ENCODE measurements at regions not wholly inside any gene's neighbourhood (a gene's known extent, or its start where the extent isn't known, plus 50 kb on each side); places are given as distances from the start of the nearest gene placed in this dataset.
A peak's percentile ranks its signal among the peaks of the same experiment; 100 is the strongest.
"Not testable (repeated sequence)": the region's sequence is repeated elsewhere in the genome, so short reads cannot be mapped to it uniquely, and the experiment has no call there.

DNA sequence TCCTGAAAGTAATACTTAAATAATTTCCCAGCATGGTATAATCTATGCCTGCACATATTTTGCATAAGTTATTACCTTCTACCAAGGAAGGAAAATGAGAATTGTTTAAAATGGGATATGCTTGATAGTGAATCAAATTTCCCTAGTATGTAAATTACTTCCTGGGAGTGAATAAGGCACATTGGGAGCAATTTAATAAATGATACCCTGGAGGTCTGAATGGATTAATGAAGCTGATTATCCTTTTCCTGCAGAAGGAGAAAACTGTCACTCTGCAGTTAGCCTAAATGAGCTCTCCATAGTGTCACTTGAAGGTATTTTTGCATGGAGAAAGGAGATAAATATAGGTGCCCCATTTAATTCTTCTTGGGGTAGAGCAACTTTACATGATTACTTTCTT, 2212.0 kb downstream of the PCDH7 start:
- Mint-ChIP-seq H3K27ac (ENCODE audit: unreplicated experiment) (no peak overlapping the region), H3K4me1 (ENCODE audit: unreplicated experiment) (peaks cover 28% of the 10 kb centered on the region), H3K4me3 (ENCODE audit: unreplicated experiment) (no peak overlapping the region), H3K36me3 (ENCODE audit: unreplicated experiment) (no peaks in the 10 kb centered on the region), H3K9me3 (ENCODE audit: unreplicated experiment) (no peaks in the 10 kb centered on the region), H3K27me3 (ENCODE audit: unreplicated experiment) (no peaks in the 10 kb centered on the region)
- no peak for DNase-seq (ENCODE audit: extremely low spot score, unreplicated experiment)
- TF ChIP-seq CTCF (IDR thresholded peaks at IDR 0.05), result no peak

DNA sequence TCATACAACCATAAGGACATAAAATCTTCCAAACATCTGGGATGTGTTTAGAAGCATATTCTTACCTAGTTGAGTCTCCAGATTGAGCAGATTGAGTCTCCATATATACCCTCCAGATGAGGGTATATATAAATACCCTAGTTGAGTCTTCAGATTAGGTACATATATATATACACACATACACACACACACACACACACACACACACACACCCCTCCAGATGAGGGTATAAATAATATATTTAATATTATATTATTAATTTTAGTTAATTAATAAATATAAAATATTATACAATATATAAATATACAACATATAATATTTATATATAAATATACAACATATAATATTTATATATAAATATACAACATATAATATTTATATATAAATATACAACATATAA, 2219.1 kb downstream of the PCDH7 start:
- H3K27ac Mint-ChIP-seq (ENCODE audit: unreplicated experiment); H3K4me1 Mint-ChIP-seq (ENCODE audit: unreplicated experiment); DNase-seq (ENCODE audit: extremely low spot score, unreplicated experiment); H3K4me3 Mint-ChIP-seq (ENCODE audit: unreplicated experiment); H3K36me3 Mint-ChIP-seq (ENCODE audit: unreplicated experiment); H3K27me3 Mint-ChIP-seq (ENCODE audit: unreplicated experiment): not testable (repeated sequence)
- H3K9me3 Mint-ChIP-seq (ENCODE audit: unreplicated experiment), result peaks cover 11% of the 10 kb centered on the region

DNA sequence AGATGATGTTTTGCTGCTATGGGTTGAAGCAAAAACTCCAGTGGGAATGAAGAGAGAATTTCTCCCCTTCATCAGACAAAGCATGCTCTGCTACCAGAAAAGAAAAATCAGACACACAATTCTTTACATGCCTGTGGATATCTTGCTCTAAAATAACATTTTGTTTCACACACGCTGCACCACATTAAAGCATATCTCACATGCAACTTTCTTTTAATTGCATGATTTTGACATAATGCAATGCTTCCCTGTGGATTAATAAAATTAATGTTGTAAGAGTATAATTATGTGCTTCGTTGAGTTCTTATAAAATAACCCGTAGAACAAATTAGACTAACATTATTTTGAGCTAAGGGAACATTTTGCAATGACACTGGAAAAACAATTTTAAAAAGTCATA, 2230.7 kb downstream of the PCDH7 start:
- no peak for DNase-seq (ENCODE audit: extremely low spot score, unreplicated experiment)
- no peak overlapping the region for H3K27ac Mint-ChIP-seq (ENCODE audit: unreplicated experiment)
- H3K4me3 Mint-ChIP-seq (ENCODE audit: unreplicated experiment), result no peak overlapping the region

GRCh38 chr4:32958586-32958985, 2238.4 kb downstream of the PCDH7 start:
- no peaks in the 10 kb centered on the region for H3K4me1 Mint-ChIP-seq (ENCODE audit: unreplicated experiment)
- no peaks in the 10 kb centered on the region for H3K9me3 Mint-ChIP-seq (ENCODE audit: unreplicated experiment)
- no peak overlapping the region for H3K27ac Mint-ChIP-seq (ENCODE audit: unreplicated experiment)
- no peaks in the 10 kb centered on the region for H3K27me3 Mint-ChIP-seq (ENCODE audit: unreplicated experiment)
- no peak for DNase-seq (ENCODE audit: extremely low spot score, unreplicated experiment)
- TF ChIP-seq CTCF (IDR thresholded peaks at IDR 0.05), result no peak
- no peaks in the 10 kb centered on the region for H3K36me3 Mint-ChIP-seq (ENCODE audit: unreplicated experiment)
- H3K4me3 Mint-ChIP-seq (ENCODE audit: unreplicated experiment), result no peak overlapping the region

More for the DNA sequence above, 2230.7 kb downstream of the PCDH7 start:
- TF ChIP-seq CTCF (IDR thresholded peaks at IDR 0.05), result no peak
- no peaks in the 10 kb centered on the region for H3K36me3 Mint-ChIP-seq (ENCODE audit: unreplicated experiment)
- H3K4me1 Mint-ChIP-seq (ENCODE audit: unreplicated experiment), result no peaks in the 10 kb centered on the region
- peaks cover 23% of the 10 kb centered on the region for H3K9me3 Mint-ChIP-seq (ENCODE audit: unreplicated experiment)
- no peaks in the 10 kb centered on the region for H3K27me3 Mint-ChIP-seq (ENCODE audit: unreplicated experiment)

DNA sequence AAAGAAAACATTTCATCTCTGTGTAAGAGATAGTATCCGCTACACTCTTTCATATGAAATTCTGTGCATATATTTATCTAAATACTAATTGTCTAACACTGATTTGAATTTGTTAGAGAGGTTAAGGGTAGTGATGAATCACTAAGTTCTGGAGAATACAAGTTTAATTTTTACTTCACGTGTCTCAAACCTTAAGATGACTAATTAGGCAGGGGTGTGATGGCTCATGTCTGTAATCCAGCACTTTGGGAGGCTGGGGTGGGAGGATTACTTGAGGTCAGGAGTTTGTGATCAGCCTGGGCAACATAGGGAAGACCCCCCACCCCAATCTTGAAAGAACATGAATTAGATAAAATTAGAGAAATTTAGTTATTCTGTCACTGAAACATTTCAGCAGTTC, 2241.9 kb downstream of the PCDH7 start:
- DNase-seq (ENCODE audit: extremely low spot score, unreplicated experiment), result no peak
- no peaks in the 10 kb centered on the region for H3K4me1 Mint-ChIP-seq (ENCODE audit: unreplicated experiment)
- H3K27ac Mint-ChIP-seq (ENCODE audit: unreplicated experiment), result no peak overlapping the region
- H3K27me3 Mint-ChIP-seq (ENCODE audit: unreplicated experiment), result no peaks in the 10 kb centered on the region
- no peaks in the 10 kb centered on the region for H3K36me3 Mint-ChIP-seq (ENCODE audit: unreplicated experiment)
- no peaks in the 10 kb centered on the region for H3K9me3 Mint-ChIP-seq (ENCODE audit: unreplicated experiment)
- H3K4me3 Mint-ChIP-seq (ENCODE audit: unreplicated experiment), result no peak overlapping the region
- TF ChIP-seq CTCF (IDR thresholded peaks at IDR 0.05), result no peak

- no peak for DNase-seq (ENCODE audit: extremely low spot score, unreplicated experiment)
- Mint-ChIP-seq H3K4me1 (ENCODE audit: unreplicated experiment) (peaks cover 34% of the 10 kb centered on the region), H3K36me3 (ENCODE audit: unreplicated experiment) (no peaks in the 10 kb centered on the region), H3K27me3 (ENCODE audit: unreplicated experiment) (no peaks in the 10 kb centered on the region), H3K27ac (ENCODE audit: unreplicated experiment) (peak overlapping the region; percentile 4), H3K4me3 (ENCODE audit: unreplicated experiment) (no peak overlapping the region), H3K9me3 (ENCODE audit: unreplicated experiment) (peaks cover 12% of the 10 kb centered on the region)
- peak; percentile 28 for TF ChIP-seq CTCF (IDR thresholded peaks at IDR 0.05)
Measured at GRCh38 chr4:32985256-32985655, 2265.1 kb downstream of the PCDH7 start.
